Endothelial cell of umbilical vein (primary cell): ENCODE measurements at regions not wholly inside any gene's neighbourhood (a gene's known extent, or its start where the extent isn't known, plus 50 kb on each side); places are given as distances from the start of the nearest gene placed in this dataset.

Experiments
- BruUV-seq: library from RNA; stranded (reverse); fragments of 400-500 nt; replicated peaks from 2 replicates; lab custom pipeline; 2021; lab: Mats Ljungman, UMichigan
- CTCF ChIA-PET: fragments of 300-600, 350-600 bp; sonication (Branson Sonifier 250); formaldehyde crosslinking; loops from one replicate; lab custom pipeline; 2021; ENCODE audit warnings: antibody characterized with exemption, inconsistent platforms; lab: Charles Lee
- POLR2A ChIA-PET: fragments of 300-600, 350-600 bp; sonication (Branson Sonifier 250); formaldehyde crosslinking; loops from one replicate; lab custom pipeline; 2021; ENCODE audit warnings: antibody characterized with exemption, inconsistent platforms; lab: Charles Lee
- DNase-seq: peaks from one replicate; pipeline ENCODE4 v3.0.0-alpha.2; 2011; ENCODE audit warnings: low read depth, low spot score
- FAIRE-seq: peaks from 2 replicates; lab custom pipeline; 2011; peaks lifted over from hg19 to GRCh38; lab: Jason Lieb, UNC
- H2AFZ ChIP-seq: 2 replicates; pipeline ENCODE4 v1.6.0; 2012; ENCODE audit warnings: low read depth, low read length, control low read depth, inconsistent platforms
- H3K27ac ChIP-seq: 2 replicates; pipeline ENCODE4 v1.5.1; 2011; ENCODE audit warnings: low read depth, mild to moderate bottlenecking, control low read depth, low read length, moderate library complexity; ENCODE audit not compliant: insufficient read depth
- H3K27me3 ChIP-seq, 2 experiments: 2 replicates each; pipeline versions ENCODE4 v1.6.0 to v1.6.1; 2011; ENCODE audit warnings: low read length in 2 of 2, mixed read lengths in 1 of 2; ENCODE audit not compliant: control insufficient read depth in 2 of 2, insufficient read depth in 2 of 2
- H3K36me3 ChIP-seq, 2 experiments: 2 replicates in 1 of 2; 3 replicates in 1 of 2; pipeline ENCODE4 v1.5.1; 2011; ENCODE audit warnings: low read length in 2 of 2, mild to moderate bottlenecking in 1 of 2, moderate library complexity in 1 of 2; ENCODE audit not compliant: control insufficient read depth in 2 of 2, insufficient read depth in 2 of 2; ENCODE audit errors: extremely low read depth in 1 of 2
- H3K4me1 ChIP-seq: 3 replicates; pipeline ENCODE4 v1.5.1; 2011; ENCODE audit warnings: mild to moderate bottlenecking, low read length; ENCODE audit not compliant: control insufficient read depth, insufficient read depth; ENCODE audit errors: extremely low read depth
- H3K4me2 ChIP-seq: 2 replicates; pipeline ENCODE4 v1.6.1; 2011; ENCODE audit warnings: low read length, control low read depth, mixed read lengths; ENCODE audit not compliant: insufficient read depth
- H3K4me3 ChIP-seq, 3 experiments: fragments of 200-600 bp in 1 of 3; sonication (generic), shearing (Covaris generic) in 1 of 3; replicated peaks in 1 of 3; 2 replicates each; pipeline ENCODE4 v1.5.1; 2011 to 2016; ENCODE audit warnings: control low read depth in 3 of 3, low read length in 3 of 3, mild to moderate bottlenecking in 2 of 3, inconsistent platforms in 1 of 3, low read depth in 1 of 3, moderate library complexity in 1 of 3; ENCODE audit not compliant: insufficient read depth in 1 of 3
- H3K79me2 ChIP-seq: 2 replicates; pipeline ENCODE4 v1.6.0; 2012; ENCODE audit warnings: low read length, inconsistent platforms; ENCODE audit not compliant: control insufficient read depth, insufficient read depth
- H3K9ac ChIP-seq: replicated peaks from 2 replicates; pipeline ENCODE3; 2011; ENCODE audit warnings: low read length, control low read depth; ENCODE audit not compliant: insufficient read depth; ENCODE audit errors: extremely low read depth
- H3K9me1 ChIP-seq: replicated peaks from 3 replicates; pipeline ENCODE4 v1.6.0; 2011; ENCODE audit warnings: mild to moderate bottlenecking, low read length; ENCODE audit not compliant: control insufficient read depth, insufficient read depth; ENCODE audit errors: extremely low read depth
- H3K9me3 ChIP-seq: replicated peaks from 2 replicates; pipeline ENCODE4 v1.5.1; 2012; ENCODE audit warnings: low read length, inconsistent platforms; ENCODE audit not compliant: control insufficient read depth, insufficient read depth
- H4K20me1 ChIP-seq: replicated peaks from 2 replicates; pipeline ENCODE3; 2011; ENCODE audit warnings: mild to moderate bottlenecking, low read length; ENCODE audit not compliant: control insufficient read depth, insufficient read depth; ENCODE audit errors: extremely low read depth
- CTCF ChIP-seq, 2 donors: IDR thresholded peaks; 1 replicate in 1 of 2; 2 replicates in 1 of 2; pipeline ENCODE4 v1.5.1; 2011; ENCODE audit warnings: low read length in 2 of 2, mild to moderate bottlenecking in 2 of 2, moderate library complexity in 2 of 2, control low read depth in 1 of 2, inconsistent platforms in 1 of 2, low read depth in 1 of 2; ENCODE audit not compliant: insufficient read depth in 1 of 2; ENCODE audit errors: extremely low read depth in 1 of 2
- EZH2 ChIP-seq: IDR thresholded peaks from 2 replicates; pipeline ENCODE4 v1.6.1; 2012; ENCODE audit warnings: borderline replicate concordance, low read depth, mild to moderate bottlenecking, moderate library complexity, low read length, inconsistent platforms; ENCODE audit not compliant: severe bottlenecking
- FOS ChIP-seq: IDR thresholded peaks from 2 replicates; pipeline ENCODE4 v1.6.1; 2011; ENCODE audit warnings: mild to moderate bottlenecking, low read length, moderate library complexity, borderline replicate concordance; ENCODE audit not compliant: insufficient read depth
- GATA2 ChIP-seq: IDR thresholded peaks from 2 replicates; pipeline ENCODE4 v1.7.0; 2011; ENCODE audit warnings: low read depth, mild to moderate bottlenecking, moderate library complexity, mixed read lengths, low read length; ENCODE audit not compliant: insufficient read length, insufficient read depth
- JUN ChIP-seq: IDR thresholded peaks from 2 replicates; pipeline ENCODE4 v1.6.1; 2011; ENCODE audit warnings: borderline replicate concordance, low read depth; ENCODE audit not compliant: insufficient read length, insufficient read depth
- MAX ChIP-seq: IDR thresholded peaks from 2 replicates; pipeline ENCODE4 v1.6.1; 2011; ENCODE audit not compliant: insufficient read depth, insufficient read length
- MYC ChIP-seq: IDR thresholded peaks from one replicate; pipeline ENCODE4 v1.6.1; 2011; ENCODE audit warnings: mild to moderate bottlenecking, low read depth, low read length
- POLR2A ChIP-seq: IDR thresholded peaks from 2 replicates; pipeline ENCODE4 v1.6.1; 2012; ENCODE audit warnings: low read depth, mild to moderate bottlenecking, control low read depth, low read length
- POLR2AphosphoS5 ChIP-seq: IDR thresholded peaks from 2 replicates; pipeline ENCODE4 v1.6.1; 2012; ENCODE audit warnings: low read depth, mild to moderate bottlenecking, control low read depth, low read length, moderate library complexity; ENCODE audit not compliant: insufficient read depth
- dilution Hi-C: fragments of 300-500 bp; cut with MboI; formaldehyde crosslinking; loops from one replicate; pipeline ENCODE4 v1.15.0; 2019; ENCODE audit warnings: low sequenced_read_pairs; ENCODE audit not compliant: extremely low pct_ligation_motif_present
- intact Hi-C: fragments of 100-400 bp; cut with micrococcal nuclease; formaldehyde crosslinking; loops from one replicate; pipeline ENCODE4 v1.10.0; 2022

- Histone ChIP-seq H3K9me1 (no peaks in the 10 kb centered on the region), H2AFZ (no peak overlapping the region), H3K79me2 (no peaks in the 10 kb centered on the region), H3K27me3 (no peaks in the 10 kb centered on the region), H3K27ac (no peak overlapping the region), H3K4me2 (no peak overlapping the region), H3K9me3 (no peaks in the 10 kb centered on the region), H3K4me3 (no peak overlapping the region), H3K9ac (no peak overlapping the region), H3K4me1 (no peaks in the 10 kb centered on the region), H4K20me1 (no peaks in the 10 kb centered on the region), H3K36me3 (no peaks in the 10 kb centered on the region)
- intact Hi-C loops, result no loop called here
- no TSS peak for BruUV-seq
- POLR2A ChIA-PET, result no interaction called here
- DNase-seq (no peak), FAIRE-seq (no peak)
- CTCF ChIA-PET, result no interaction called here
- TF ChIP-seq CTCF (IDR thresholded peaks at IDR 0.05; ENCODE audit: extremely low read depth in 1 of 2, insufficient read depth in 1 of 2, low read depth in 1 of 2, low read length in 2 of 2), result no peak
- TF ChIP-seq GATA2, result no peak
- no peak for TF ChIP-seq POLR2A
- TF ChIP-seq MAX, result no peak
- TF ChIP-seq JUN, result no peak
- TF ChIP-seq EZH2, result no peak
- no peak for TF ChIP-seq FOS
- TF ChIP-seq POLR2AphosphoS5, result no peak
- TF ChIP-seq MYC, result no peak
- dilution Hi-C loops, result no loop called here
Measured at GRCh38 chr13:90094357-90094756, 1253.1 kb upstream of the MIR17HG start.
